Uterus (tissue), 3 donors: ENCODE measurements at regions not wholly inside any gene's neighbourhood (a gene's known extent, or its start where the extent isn't known, plus 50 kb on each side); places are given as distances from the start of the nearest gene placed in this dataset.
A peak's percentile ranks its signal among the peaks of the same experiment; 100 is the strongest.

ENCODE experiments used
- DNase-seq, 2 donors: peaks; one replicate each; pipeline ENCODE4 v3.0.0-alpha.2; 2019 to 2020
- H3K27ac ChIP-seq, 2 donors: fragments of 200-600 bp; sonication (generic); 1 replicate in 1 of 2; 2 replicates in 1 of 2; pipeline ENCODE4 v1.5.1; 2016 to 2018
- H3K27me3 ChIP-seq, 2 donors: fragments of 200-600 bp; sonication (generic); one replicate each; pipeline ENCODE4 v1.5.1; 2018 to 2019; ENCODE audit warnings: control low read depth in 1 of 2
- H3K36me3 ChIP-seq, 2 donors: fragments of 200-600 bp; sonication (generic); one replicate each; pipeline ENCODE4 v1.5.1; 2019; ENCODE audit warnings: control low read depth in 1 of 2
- H3K4me1 ChIP-seq, 2 donors: fragments of 200-600 bp; sonication (generic); one replicate each; pipeline ENCODE4 v1.5.1; 2018 to 2019; ENCODE audit warnings: control low read depth in 1 of 2
- H3K4me3 ChIP-seq, 2 donors: fragments of 200-600 bp; sonication (generic); 1 replicate in 1 of 2; 2 replicates in 1 of 2; pipeline ENCODE4 v1.5.1; 2018 to 2019; ENCODE audit warnings: mild to moderate bottlenecking in 1 of 2
- H3K9me3 ChIP-seq, 2 donors: fragments of 200-600 bp; sonication (generic); one replicate each; pipeline ENCODE4 v1.5.1; 2019; ENCODE audit warnings: control low read depth in 1 of 2
- CTCF ChIP-seq, 4 experiments: fragments of 200-600 bp in 2 of 4; fragments of 450-650 bp in 2 of 4; sonication (generic) in 2 of 4; IDR thresholded peaks; one replicate each; pipeline ENCODE4 v1.5.1; 2016 to 2019; ENCODE audit warnings: antibody characterized with exemption in 4 of 4, mild to moderate bottlenecking in 2 of 4, moderate library complexity in 1 of 4
- POLR2A ChIP-seq, 2 donors: fragments of 450-650 bp; IDR thresholded peaks; one replicate each; pipeline ENCODE4 v1.6.1; 2016; ENCODE audit warnings: antibody characterized with exemption in 2 of 2, mild to moderate bottlenecking in 1 of 2, moderate library complexity in 1 of 2
- intact Hi-C: fragments of 100-400 bp; cut with DNase I; formaldehyde crosslinking; loops from one replicate; pipeline ENCODE4 v1.15.1; 2023; ENCODE audit warnings: low total_unique reads
- donor health status: DM: yes; HTN: yes; CAD: no.

GRCh38 chr12:69130064-69130463, 109.3 kb upstream of the CPSF6 start:
- intact Hi-C loops = no loop called here
- no peak overlapping the region for H3K4me3 ChIP-seq
- H3K9me3 ChIP-seq = no peaks in the 10 kb centered on the region
- H3K27me3 ChIP-seq = no peaks in the 10 kb centered on the region
- no peaks in the 10 kb centered on the region for H3K4me1 ChIP-seq
- no peak for DNase-seq
- no peak for TF ChIP-seq CTCF (IDR thresholded peaks at IDR 0.05)
- TF ChIP-seq POLR2A (IDR thresholded peaks at IDR 0.05) = no peak
- no peak overlapping the region for H3K27ac ChIP-seq
- H3K36me3 ChIP-seq = no peaks in the 10 kb centered on the region

GRCh38 chr12:69131077-69131476, 108.3 kb upstream of the CPSF6 start:
- no peaks in the 10 kb centered on the region for H3K36me3 ChIP-seq
- TF ChIP-seq CTCF (IDR thresholded peaks at IDR 0.05) (no peak), POLR2A (IDR thresholded peaks at IDR 0.05) (no peak)
- H3K9me3 ChIP-seq = no peaks in the 10 kb centered on the region
- H3K27ac ChIP-seq = no peak overlapping the region
- no peak overlapping the region for H3K4me3 ChIP-seq
- H3K4me1 ChIP-seq = no peaks in the 10 kb centered on the region
- no peak for DNase-seq
- intact Hi-C loops = no loop called here
- H3K27me3 ChIP-seq = no peaks in the 10 kb centered on the region

GRCh38 chr12:69136931-69137613, 102.3 kb upstream of the CPSF6 start:
- DNase-seq = no peak
- TF ChIP-seq CTCF (IDR thresholded peaks at IDR 0.05) = no peak
- TF ChIP-seq POLR2A (IDR thresholded peaks at IDR 0.05) = no peak
- Histone ChIP-seq H3K4me3 (no peak overlapping the region), H3K27me3 (no peaks in the 10 kb centered on the region), H3K36me3 (no peaks in the 10 kb centered on the region), H3K27ac (no peak overlapping the region), H3K9me3 (no peaks in the 10 kb centered on the region), H3K4me1 (no peaks in the 10 kb centered on the region)
- intact Hi-C loops = no loop called here

GRCh38 chr12:69141074-69141473, 98.3 kb upstream of the CPSF6 start:
- no peaks in the 10 kb centered on the region for H3K36me3 ChIP-seq
- TF ChIP-seq POLR2A (IDR thresholded peaks at IDR 0.05) (no peak), CTCF (IDR thresholded peaks at IDR 0.05) (no peak)
- intact Hi-C loops = no loop called here

GRCh38 chr12:69149270-69149669, 90.1 kb upstream of the CPSF6 start:
- no peak for DNase-seq
- intact Hi-C loops = no loop called here
- Histone ChIP-seq H3K27ac (peak overlapping the region in 1 of 2 donors; percentile 36), H3K4me1 (no peaks in the 10 kb centered on the region), H3K27me3 (no peaks in the 10 kb centered on the region), H3K9me3 (no peaks in the 10 kb centered on the region), H3K36me3 (no peaks in the 10 kb centered on the region), H3K4me3 (no peak overlapping the region)
- TF ChIP-seq CTCF (IDR thresholded peaks at IDR 0.05) (no peak), POLR2A (IDR thresholded peaks at IDR 0.05) (no peak)

More at GRCh38 chr12:69141074-69141473, 98.3 kb upstream of the CPSF6 start:
- no peak for DNase-seq
- Histone ChIP-seq H3K27me3 (no peaks in the 10 kb centered on the region), H3K27ac (no peak overlapping the region), H3K4me3 (no peak overlapping the region), H3K4me1 (no peaks in the 10 kb centered on the region), H3K9me3 (no peaks in the 10 kb centered on the region)
